OCI-LY3 (cell line): ENCODE measurements at regions not wholly inside any gene's neighbourhood (a gene's known extent, or its start where the extent isn't known, plus 50 kb on each side); places are given as distances from the start of the nearest gene placed in this dataset.

Source experiments
- H2AFZ ChIP-seq: fragments of 200-600, 300-600 bp; shearing (Covaris generic); 2 replicates; pipeline ENCODE4 v1.6.0; 2014; ENCODE audit warnings: antibody characterized with exemption, low read depth, low read length
- H3K27ac ChIP-seq: fragments of 200-600, 300-600 bp; sonication (generic); 2 replicates; pipeline ENCODE4 v1.5.1; 2014; ENCODE audit warnings: mild to moderate bottlenecking, low read length, moderate library complexity, mixed read lengths
- H3K27me3 ChIP-seq: fragments of 200-600, 300-600 bp; sonication (generic); 2 replicates; pipeline ENCODE4 v1.6.1; 2014; ENCODE audit warnings: low read depth, low read length, mixed read lengths
- H3K36me3 ChIP-seq: fragments of 200-600, 300-600 bp; sonication (generic); replicated peaks from 2 replicates; pipeline ENCODE3; 2014; ENCODE audit warnings: low read depth, low read length, mixed read lengths
- H3K4me1 ChIP-seq: fragments of 300-600, 200-600 bp; sonication (generic); 2 replicates; pipeline ENCODE4 v1.6.1; 2014; ENCODE audit warnings: low read length, mixed read lengths
- H3K4me2 ChIP-seq: fragments of 200-600, 300-600 bp; sonication (generic); 2 replicates; pipeline ENCODE4 v1.6.1; 2014; ENCODE audit warnings: low read length, mixed read lengths
- H3K4me3 ChIP-seq: fragments of 300-600, 200-600 bp; sonication (generic); 2 replicates; pipeline ENCODE4 v1.5.1; 2014; ENCODE audit warnings: antibody characterized with exemption, mild to moderate bottlenecking, low read length, moderate library complexity
- H3K79me2 ChIP-seq: fragments of 300-600, 200-600 bp; shearing (Covaris generic); 2 replicates; pipeline ENCODE4 v1.6.1; 2014; ENCODE audit warnings: mild to moderate bottlenecking, low read length, mixed read lengths
- H3K9ac ChIP-seq: fragments of 300-600, 200-600 bp; shearing (Covaris generic); 2 replicates; pipeline ENCODE4 v1.6.0; 2014; ENCODE audit warnings: mild to moderate bottlenecking, low read length, moderate library complexity
- H3K9me3 ChIP-seq: fragments of 200-600, 300-600 bp; shearing (Covaris generic); 2 replicates; pipeline ENCODE4 v1.6.1; 2014; ENCODE audit warnings: low read length, mixed read lengths; ENCODE audit not compliant: insufficient read depth
- H4K20me1 ChIP-seq: fragments of 200-600, 300-600 bp; sonication (generic); 2 replicates; pipeline ENCODE4 v1.6.1; 2016; ENCODE audit warnings: low read length, mixed read lengths; ENCODE audit not compliant: insufficient read depth
- EZH2phosphoT487 ChIP-seq: fragments of 200-600 bp; shearing (Covaris generic); IDR thresholded peaks from 2 replicates; pipeline ENCODE4 v1.6.1; 2018; ENCODE audit warnings: antibody characterized with exemption, mixed run types, low read depth
- TF ChIP-seq, protein P1 (sequence below): fragments of 200-600, 300-600 bp; sonication (generic); IDR thresholded peaks from 2 replicates; pipeline ENCODE4 v1.5.1; 2014; ENCODE audit warnings: antibody characterized with exemption, low read length, low read depth

GRCh38 chr4:117428536-117428935 lies 343.2 kb upstream of the TRAM1L1 start:
- Histone ChIP-seq H3K4me3 (no peak overlapping the region), H3K36me3 (no peaks in the 10 kb centered on the region), H3K27me3 (no peaks in the 10 kb centered on the region), H3K4me2 (no peak overlapping the region), H3K4me1 (no peaks in the 10 kb centered on the region), H3K9ac (no peak overlapping the region), H4K20me1 (no peaks in the 10 kb centered on the region), H2AFZ (no peak overlapping the region), H3K79me2 (no peaks in the 10 kb centered on the region), H3K27ac (no peak overlapping the region), H3K9me3 (no peaks in the 10 kb centered on the region)
- no peak for TF ChIP-seq EZH2phosphoT487
- TF ChIP-seq, protein P1, sequence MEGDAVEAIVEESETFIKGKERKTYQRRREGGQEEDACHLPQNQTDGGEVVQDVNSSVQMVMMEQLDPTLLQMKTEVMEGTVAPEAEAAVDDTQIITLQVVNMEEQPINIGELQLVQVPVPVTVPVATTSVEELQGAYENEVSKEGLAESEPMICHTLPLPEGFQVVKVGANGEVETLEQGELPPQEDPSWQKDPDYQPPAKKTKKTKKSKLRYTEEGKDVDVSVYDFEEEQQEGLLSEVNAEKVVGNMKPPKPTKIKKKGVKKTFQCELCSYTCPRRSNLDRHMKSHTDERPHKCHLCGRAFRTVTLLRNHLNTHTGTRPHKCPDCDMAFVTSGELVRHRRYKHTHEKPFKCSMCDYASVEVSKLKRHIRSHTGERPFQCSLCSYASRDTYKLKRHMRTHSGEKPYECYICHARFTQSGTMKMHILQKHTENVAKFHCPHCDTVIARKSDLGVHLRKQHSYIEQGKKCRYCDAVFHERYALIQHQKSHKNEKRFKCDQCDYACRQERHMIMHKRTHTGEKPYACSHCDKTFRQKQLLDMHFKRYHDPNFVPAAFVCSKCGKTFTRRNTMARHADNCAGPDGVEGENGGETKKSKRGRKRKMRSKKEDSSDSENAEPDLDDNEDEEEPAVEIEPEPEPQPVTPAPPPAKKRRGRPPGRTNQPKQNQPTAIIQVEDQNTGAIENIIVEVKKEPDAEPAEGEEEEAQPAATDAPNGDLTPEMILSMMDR, result no peak

- Histone ChIP-seq H2AFZ (no peak overlapping the region), H3K9ac (no peak overlapping the region), H3K79me2 (no peaks in the 10 kb centered on the region), H3K4me1 (no peaks in the 10 kb centered on the region), H3K27me3 (no peaks in the 10 kb centered on the region), H3K4me3 (no peak overlapping the region), H3K27ac (no peak overlapping the region), H3K36me3 (no peaks in the 10 kb centered on the region), H4K20me1 (no peaks in the 10 kb centered on the region), H3K4me2 (no peak overlapping the region), H3K9me3 (no peaks in the 10 kb centered on the region)
- TF ChIP-seq, protein P1, result no peak
- no peak for TF ChIP-seq EZH2phosphoT487
Observed at GRCh38 chr4:117429061-117429460, 343.7 kb upstream of the TRAM1L1 start.

- H3K27me3 ChIP-seq, result no peaks in the 10 kb centered on the region
- H3K4me1 ChIP-seq, result no peaks in the 10 kb centered on the region
- no peak for TF ChIP-seq EZH2phosphoT487
- TF ChIP-seq, protein P1, result no peak
- no peak overlapping the region for H3K9ac ChIP-seq
- no peaks in the 10 kb centered on the region for H3K79me2 ChIP-seq
- no peaks in the 10 kb centered on the region for H3K9me3 ChIP-seq
- no peak overlapping the region for H3K27ac ChIP-seq
- H3K4me3 ChIP-seq, result no peak overlapping the region
- no peak overlapping the region for H3K4me2 ChIP-seq
- no peaks in the 10 kb centered on the region for H3K36me3 ChIP-seq
- no peak overlapping the region for H2AFZ ChIP-seq
- no peaks in the 10 kb centered on the region for H4K20me1 ChIP-seq
Observed at GRCh38 chr4:117429506-117429905, 344.1 kb upstream of the TRAM1L1 start.

GRCh38 chr4:117434424-117434823 lies 349.0 kb upstream of the TRAM1L1 start:
- H3K36me3 ChIP-seq, result no peaks in the 10 kb centered on the region
- H3K4me3 ChIP-seq, result no peak overlapping the region
- no peak overlapping the region for H2AFZ ChIP-seq
- H3K4me1 ChIP-seq, result no peaks in the 10 kb centered on the region
- no peaks in the 10 kb centered on the region for H3K79me2 ChIP-seq
- no peak overlapping the region for H3K27ac ChIP-seq
- no peaks in the 10 kb centered on the region for H4K20me1 ChIP-seq
- H3K9me3 ChIP-seq, result no peaks in the 10 kb centered on the region
- H3K4me2 ChIP-seq, result no peak overlapping the region
- no peak for TF ChIP-seq EZH2phosphoT487
- TF ChIP-seq, protein P1, result no peak
- H3K27me3 ChIP-seq, result no peaks in the 10 kb centered on the region
- no peak overlapping the region for H3K9ac ChIP-seq
